Pancreas (tissue), 10 donors: ENCODE measurements at regions not wholly inside any gene's neighbourhood (a gene's known extent, or its start where the extent isn't known, plus 50 kb on each side); places are given as distances from the start of the nearest gene placed in this dataset.

ENCODE experiments used
- ATAC-seq, 4 donors: fragments of 200-7000 bp; cut with Tn5 transposase; one replicate each; pipeline versions ENCODE4 v1.8.0 to v1.9.1; 2020; ENCODE audit warnings: mild to moderate bottlenecking in 4 of 4, moderate library complexity in 4 of 4
- DNase-seq, 6 donors: peaks; one replicate each; pipeline ENCODE4 v3.0.0-alpha.2; 2020
- FAIRE-seq: peaks from 2 replicates; lab custom pipeline; 2012; peaks lifted over from hg19 to GRCh38; lab: Jason Lieb, UNC
- H3K27ac ChIP-seq, 4 donors: fragments of 200-600 bp; sonication (generic); 1 replicate in 3 of 4; 2 replicates in 1 of 4; pipeline versions ENCODE4 v1.5.0 to v1.8.0; 2020
- H3K27me3 ChIP-seq, 4 donors: fragments of 200-600 bp; one replicate each; pipeline ENCODE4 v1.8.0; 2021
- H3K36me3 ChIP-seq, 3 donors: fragments of 200-600 bp; sonication (generic) in 1 of 3; one replicate each; pipeline versions ENCODE4 v1.5.0 to v1.8.0; 2020 to 2021
- H3K4me1 ChIP-seq, 3 donors: fragments of 200-600 bp; one replicate each; pipeline ENCODE4 v1.8.0; 2021
- H3K4me3 ChIP-seq, 4 donors: fragments of 200-600 bp; sonication (generic) in 2 of 4; one replicate each; pipeline versions ENCODE4 v1.5.0 to v1.8.0; 2020 to 2021
- H3K9me3 ChIP-seq, 4 donors: fragments of 200-600 bp; one replicate each; pipeline ENCODE4 v1.8.0; 2021
- CTCF ChIP-seq, 4 donors: fragments of 200-600 bp; sonication (generic) in 3 of 4; IDR thresholded peaks; one replicate each; pipeline versions ENCODE4 v1.5.0 to v1.8.0; 2021; ENCODE audit warnings: antibody characterized with exemption in 4 of 4
- WGBS, 2 donors: extraction: QIAGEN DNeasy Blood & Tissue Kit; methylation state at CpG; one replicate each; pipeline ENCODE4 v1.1.7; 2013; 5-methylcytosine and 5-hydroxymethylcytosine counted together
- intact Hi-C, 3 donors: fragments of 100-400 bp; cut with DNase I; formaldehyde crosslinking; loops; one replicate each; pipeline versions ENCODE4 v1.11.1 to v1.14.2; 2022
- donor health status: healthy with polysubstance abuse.
- donor health status: DM: no; HTN: no; CAD: no; lungs with moderate emphysema.
- donor health status: DM: no; HTN: no; CAD: no.
- donor health status: control.
- donor health status: control.
- donor health status: Bipolar disorder and iron deficiency.
- donor health status: DM: yes; HTN: yes; CAD: no.
- donor health status: DM: no; HTN: no; CAD: no.
- donor health status: DM: no; HTN: no; CAD: no.
- donor health status: DM: yes; HTN: yes; CAD: no.

DNA sequence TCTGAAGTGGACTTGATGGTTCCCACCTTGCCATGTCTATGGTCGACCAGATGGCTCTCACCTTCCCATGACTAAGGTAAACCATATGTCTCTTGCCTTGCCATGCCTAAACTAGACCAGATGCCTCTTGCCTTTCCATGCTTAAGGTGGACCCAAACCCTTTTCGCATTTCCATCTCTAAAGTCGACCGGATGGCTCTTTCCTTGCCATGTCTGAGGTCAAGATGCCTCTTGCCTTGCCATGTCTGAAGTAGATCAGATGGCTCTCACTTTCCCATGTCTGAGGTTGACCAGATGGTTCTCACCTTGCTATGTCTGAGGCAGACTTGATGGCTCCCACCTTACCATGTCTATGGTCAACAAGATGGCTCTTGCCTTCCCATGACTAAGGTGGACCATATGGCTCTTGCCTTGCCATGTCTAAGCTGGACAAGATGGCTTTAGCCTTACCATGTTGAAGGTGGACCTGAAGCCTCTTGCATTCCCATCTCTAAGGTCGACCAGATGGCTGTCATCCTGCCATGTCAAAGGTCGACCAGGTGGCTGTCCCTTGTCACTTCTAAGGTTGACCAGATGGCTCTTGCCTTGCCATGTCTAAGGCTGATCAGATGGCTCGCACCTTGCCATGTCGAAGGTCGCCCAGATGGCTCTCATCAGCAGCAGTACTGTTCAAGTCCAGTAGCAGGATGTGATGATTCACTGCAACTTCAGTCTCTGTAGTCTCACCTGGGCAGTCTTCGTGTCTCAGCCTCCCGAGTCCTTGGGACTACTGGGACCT, 1439.4 kb downstream of the UQCRFS1 start:
- FAIRE-seq = no peak
- Histone ChIP-seq H3K4me3 (no peak overlapping the region), H3K9me3 (no peaks in the 10 kb centered on the region), H3K4me1 (no peaks in the 10 kb centered on the region), H3K27me3 (no peaks in the 10 kb centered on the region), H3K36me3 (no peaks in the 10 kb centered on the region), H3K27ac (no peak overlapping the region)
- no peak for ATAC-seq
- no peak for DNase-seq
- 81 to 86% methylated on average over 11 of the region's 11 CpGs for WGBS, 2 donors
- TF ChIP-seq CTCF (IDR thresholded peaks at IDR 0.05) = no peak
- intact Hi-C loops = no loop called here

GRCh38 chr19:27772059-27772458, 1440.9 kb downstream of the UQCRFS1 start:
- intact Hi-C loops = no loop called here
- DNase-seq = no peak
- TF ChIP-seq CTCF (IDR thresholded peaks at IDR 0.05) = no peak
- H3K36me3 ChIP-seq = no peaks in the 10 kb centered on the region
- H3K9me3 ChIP-seq = no peaks in the 10 kb centered on the region
- H3K27me3 ChIP-seq = no peaks in the 10 kb centered on the region
- FAIRE-seq = no peak
- no peak for ATAC-seq
- 95 to 98% methylated on average over 6 of the region's 6 CpGs for WGBS, 2 donors
- H3K4me3 ChIP-seq = no peak overlapping the region
- H3K27ac ChIP-seq = no peak overlapping the region
- no peaks in the 10 kb centered on the region for H3K4me1 ChIP-seq

DNA sequence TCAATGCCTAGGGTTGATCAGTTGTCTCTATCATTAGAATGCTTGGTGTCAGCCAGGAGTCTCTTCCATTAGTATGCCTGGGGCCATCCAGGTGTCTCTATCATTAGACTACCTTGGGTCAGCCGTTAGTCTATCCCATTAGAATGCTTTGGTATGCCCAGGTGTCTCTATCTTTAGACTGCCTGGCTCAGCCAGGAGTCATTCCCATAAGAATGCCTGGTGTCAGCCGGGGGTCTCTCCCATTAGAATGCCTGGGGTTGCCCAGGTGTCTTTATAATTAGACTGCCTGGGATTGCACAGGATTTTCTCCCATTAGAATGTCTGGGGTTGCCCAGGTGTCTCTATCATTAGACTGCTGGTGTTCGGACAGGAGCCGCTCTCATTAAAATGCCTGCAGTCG, 1442.9 kb downstream of the UQCRFS1 start:
- Histone ChIP-seq H3K36me3 (no peaks in the 10 kb centered on the region), H3K27ac (no peak overlapping the region), H3K4me1 (no peaks in the 10 kb centered on the region), H3K27me3 (no peaks in the 10 kb centered on the region), H3K4me3 (no peak overlapping the region), H3K9me3 (no peaks in the 10 kb centered on the region)
- intact Hi-C loops = no loop called here
- no peak for FAIRE-seq
- 92 to 95% methylated on average over 5 of the region's 5 CpGs for WGBS, 2 donors
- TF ChIP-seq CTCF (IDR thresholded peaks at IDR 0.05) = no peak
- ATAC-seq = no peak
- DNase-seq = no peak

DNA sequence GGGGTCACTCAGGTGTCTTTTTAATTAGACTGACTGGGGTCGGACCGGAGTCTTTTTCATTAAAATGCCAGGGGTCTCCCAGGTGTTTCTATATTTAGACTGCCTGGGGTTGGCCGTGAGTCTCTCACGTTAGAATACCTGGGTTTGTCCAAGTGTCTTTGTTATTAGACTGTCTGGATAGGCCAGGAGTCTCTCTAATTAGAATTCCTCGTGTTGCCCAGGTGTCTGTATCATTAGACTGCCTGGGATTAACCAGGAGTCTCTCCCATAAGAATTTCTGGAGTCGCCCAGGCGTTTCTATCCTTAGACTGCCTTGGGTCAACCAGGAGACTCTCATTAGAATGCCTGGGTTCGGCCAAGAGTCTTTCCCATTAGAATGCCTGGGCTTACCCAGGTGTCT, 1445.7 kb downstream of the UQCRFS1 start:
- H3K4me3 ChIP-seq = no peak overlapping the region
- no peaks in the 10 kb centered on the region for H3K4me1 ChIP-seq
- no peaks in the 10 kb centered on the region for H3K27me3 ChIP-seq
- no peak overlapping the region for H3K27ac ChIP-seq
- H3K9me3 ChIP-seq = no peaks in the 10 kb centered on the region
- WGBS, 2 donors = 81 to 88% methylated on average over 8 of the region's 8 CpGs
- intact Hi-C loops = no loop called here
- FAIRE-seq (no peak), ATAC-seq (no peak), DNase-seq (no peak)
- no peak for TF ChIP-seq CTCF (IDR thresholded peaks at IDR 0.05)
- H3K36me3 ChIP-seq = no peaks in the 10 kb centered on the region
